Upper lobe of left lung (tissue), 6 donors: ENCODE measurements at regions not wholly inside any gene's neighbourhood (a gene's known extent, or its start where the extent isn't known, plus 50 kb on each side); places are given as distances from the start of the nearest gene placed in this dataset.

ENCODE experiments used
- ATAC-seq, 2 donors: fragments of 200-7000 bp; cut with Tn5 transposase; one replicate each; pipeline ENCODE4 v1.9.1; 2022; ENCODE audit warnings: mild to moderate bottlenecking in 2 of 2, moderate library complexity in 2 of 2; ENCODE audit not compliant: low FRiP score in 2 of 2
- DNase-seq, 2 donors: peaks; one replicate each; pipeline ENCODE4 v3.0.0-alpha.2; 2019 to 2020
- H3K27ac ChIP-seq, 4 donors: fragments of 200-600 bp; sonication (generic); one replicate each; pipeline ENCODE4 v1.5.1; 2016 to 2019
- H3K27me3 ChIP-seq, 4 donors: fragments of 200-600 bp; sonication (generic); one replicate each; pipeline ENCODE4 v1.5.1; 2017 to 2019
- H3K36me3 ChIP-seq, 4 donors: fragments of 200-600 bp; sonication (generic); one replicate each; pipeline ENCODE4 v1.5.1; 2016 to 2019
- H3K4me1 ChIP-seq, 4 donors: fragments of 200-600 bp; sonication (generic); one replicate each; pipeline ENCODE4 v1.5.1; 2018 to 2019
- H3K4me3 ChIP-seq, 4 donors: fragments of 200-600 bp; sonication (generic); one replicate each; pipeline ENCODE4 v1.5.1; 2017 to 2019; ENCODE audit warnings: mild to moderate bottlenecking in 2 of 4, moderate library complexity in 1 of 4
- H3K9me3 ChIP-seq, 4 donors: fragments of 200-600 bp; sonication (generic); one replicate each; pipeline ENCODE4 v1.5.1; 2018 to 2019
- EP300 ChIP-seq, 4 donors: sonication (generic); formaldehyde crosslinking; IDR thresholded peaks; one replicate each; pipeline ENCODE4 v1.5.1; 2017; ENCODE audit warnings: antibody characterized with exemption in 4 of 4, control low read depth in 2 of 4
- POLR2A ChIP-seq, 4 donors: fragments of 450-650 bp; IDR thresholded peaks; one replicate each; pipeline ENCODE4 v1.5.1; 2016 to 2017; ENCODE audit warnings: antibody characterized with exemption in 4 of 4, mild to moderate bottlenecking in 2 of 4
- POLR2AphosphoS5 ChIP-seq, 2 donors: sonication (generic); formaldehyde crosslinking; IDR thresholded peaks; one replicate each; pipeline ENCODE4 v1.5.1; 2017; ENCODE audit warnings: antibody characterized with exemption in 2 of 2
- WGBS, 2 donors: methylation state at CpG; one replicate each; pipeline ENCODE4 v1.1.5; 2017 to 2018; 5-methylcytosine and 5-hydroxymethylcytosine counted together
- TF ChIP-seq, protein P1 (sequence below), 6 experiments: fragments of 450-650 bp in 4 of 6; fragments of 200-600 bp in 2 of 6; sonication (generic) in 2 of 6; IDR thresholded peaks; one replicate each; pipeline ENCODE4 v1.5.1; 2016 to 2019; ENCODE audit warnings: antibody characterized with exemption in 6 of 6
- donor health status: DM: no; HTN: no; CAD: no; lungs with moderate emphysema.
- donor health status: DM: no; HTN: yes; CAD: no; lungs with severe emphysema.

DNA sequence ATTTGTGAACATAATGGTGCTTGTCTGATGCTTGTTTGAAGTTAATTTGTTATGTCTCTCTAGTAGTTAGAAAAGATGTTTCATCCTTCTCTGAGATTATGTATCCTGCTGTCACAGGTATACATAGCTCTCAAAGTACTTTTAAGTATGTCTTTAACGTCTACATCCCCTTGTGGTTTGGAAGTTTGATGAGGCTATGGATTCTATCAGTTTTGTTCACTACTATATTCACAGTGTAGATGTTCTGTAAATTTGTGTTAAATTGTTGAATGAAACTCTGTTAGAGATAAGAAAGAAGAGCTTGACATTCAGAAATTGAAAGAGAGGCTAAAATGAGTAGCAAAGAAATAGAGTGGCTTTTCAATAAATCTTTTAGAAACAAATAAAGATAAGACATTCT is 304.6 kb upstream of the MIR17HG start:
- DNase-seq = no peak
- no peaks in the 10 kb centered on the region for H3K9me3 ChIP-seq
- no peaks in the 10 kb centered on the region for H3K36me3 ChIP-seq
- ATAC-seq = no peak
- 68 to 86% methylated on average over 1 of the region's 1 CpG for WGBS, 2 donors
- no peaks in the 10 kb centered on the region for H3K4me1 ChIP-seq
- H3K4me3 ChIP-seq = no peak overlapping the region
- TF ChIP-seq, protein P1, sequence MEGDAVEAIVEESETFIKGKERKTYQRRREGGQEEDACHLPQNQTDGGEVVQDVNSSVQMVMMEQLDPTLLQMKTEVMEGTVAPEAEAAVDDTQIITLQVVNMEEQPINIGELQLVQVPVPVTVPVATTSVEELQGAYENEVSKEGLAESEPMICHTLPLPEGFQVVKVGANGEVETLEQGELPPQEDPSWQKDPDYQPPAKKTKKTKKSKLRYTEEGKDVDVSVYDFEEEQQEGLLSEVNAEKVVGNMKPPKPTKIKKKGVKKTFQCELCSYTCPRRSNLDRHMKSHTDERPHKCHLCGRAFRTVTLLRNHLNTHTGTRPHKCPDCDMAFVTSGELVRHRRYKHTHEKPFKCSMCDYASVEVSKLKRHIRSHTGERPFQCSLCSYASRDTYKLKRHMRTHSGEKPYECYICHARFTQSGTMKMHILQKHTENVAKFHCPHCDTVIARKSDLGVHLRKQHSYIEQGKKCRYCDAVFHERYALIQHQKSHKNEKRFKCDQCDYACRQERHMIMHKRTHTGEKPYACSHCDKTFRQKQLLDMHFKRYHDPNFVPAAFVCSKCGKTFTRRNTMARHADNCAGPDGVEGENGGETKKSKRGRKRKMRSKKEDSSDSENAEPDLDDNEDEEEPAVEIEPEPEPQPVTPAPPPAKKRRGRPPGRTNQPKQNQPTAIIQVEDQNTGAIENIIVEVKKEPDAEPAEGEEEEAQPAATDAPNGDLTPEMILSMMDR (IDR thresholded peaks at IDR 0.05) = no peak
- TF ChIP-seq POLR2A (IDR thresholded peaks at IDR 0.05) = no peak
- no peak for TF ChIP-seq EP300 (IDR thresholded peaks at IDR 0.05)
- no peak for TF ChIP-seq POLR2AphosphoS5 (IDR thresholded peaks at IDR 0.05)
- no peaks in the 10 kb centered on the region for H3K27me3 ChIP-seq
- H3K27ac ChIP-seq = no peak overlapping the region

DNA sequence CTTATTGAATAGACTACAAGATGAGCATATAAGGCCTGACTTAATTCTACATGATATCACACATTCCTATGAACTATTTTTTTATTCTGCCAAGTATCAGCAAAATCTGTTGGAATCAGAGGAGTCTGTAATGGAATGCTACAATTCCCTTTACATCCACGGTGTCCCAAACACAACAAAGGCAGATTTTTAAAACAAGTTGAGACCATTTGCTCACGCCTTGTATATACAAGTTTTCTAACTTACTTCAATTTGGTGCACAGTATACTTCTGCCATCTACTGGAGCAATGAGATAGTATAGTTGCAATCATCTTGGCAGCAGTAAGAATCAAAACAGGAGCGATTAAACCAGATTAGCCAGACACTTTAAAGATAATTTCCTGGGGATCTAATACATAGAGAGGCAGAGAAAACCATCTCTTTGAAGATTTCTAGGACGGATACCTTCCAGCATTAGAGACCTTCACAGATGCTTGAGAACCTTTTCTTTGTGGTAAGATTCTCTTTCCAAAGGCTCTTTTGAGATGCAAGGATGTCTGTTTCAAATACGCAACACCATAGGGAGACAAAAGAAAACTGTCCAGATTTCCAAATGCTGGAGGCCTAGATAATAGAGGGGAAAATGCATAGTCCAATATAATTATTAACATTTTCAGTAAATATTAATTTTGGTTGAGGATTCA is 302.0 kb upstream of the MIR17HG start:
- no peak for ATAC-seq
- Histone ChIP-seq H3K4me1 (no peaks in the 10 kb centered on the region), H3K27me3 (no peaks in the 10 kb centered on the region), H3K4me3 (no peak overlapping the region), H3K36me3 (no peaks in the 10 kb centered on the region), H3K9me3 (no peaks in the 10 kb centered on the region), H3K27ac (no peak overlapping the region)
- DNase-seq = no peak
- TF ChIP-seq, protein P1 (IDR thresholded peaks at IDR 0.05) = no peak
- TF ChIP-seq EP300 (IDR thresholded peaks at IDR 0.05) = no peak
- no peak for TF ChIP-seq POLR2A (IDR thresholded peaks at IDR 0.05)
- TF ChIP-seq POLR2AphosphoS5 (IDR thresholded peaks at IDR 0.05) = no peak
- 47 to 57% methylated on average over 5 of the region's 5 CpGs for WGBS, 2 donors

DNA sequence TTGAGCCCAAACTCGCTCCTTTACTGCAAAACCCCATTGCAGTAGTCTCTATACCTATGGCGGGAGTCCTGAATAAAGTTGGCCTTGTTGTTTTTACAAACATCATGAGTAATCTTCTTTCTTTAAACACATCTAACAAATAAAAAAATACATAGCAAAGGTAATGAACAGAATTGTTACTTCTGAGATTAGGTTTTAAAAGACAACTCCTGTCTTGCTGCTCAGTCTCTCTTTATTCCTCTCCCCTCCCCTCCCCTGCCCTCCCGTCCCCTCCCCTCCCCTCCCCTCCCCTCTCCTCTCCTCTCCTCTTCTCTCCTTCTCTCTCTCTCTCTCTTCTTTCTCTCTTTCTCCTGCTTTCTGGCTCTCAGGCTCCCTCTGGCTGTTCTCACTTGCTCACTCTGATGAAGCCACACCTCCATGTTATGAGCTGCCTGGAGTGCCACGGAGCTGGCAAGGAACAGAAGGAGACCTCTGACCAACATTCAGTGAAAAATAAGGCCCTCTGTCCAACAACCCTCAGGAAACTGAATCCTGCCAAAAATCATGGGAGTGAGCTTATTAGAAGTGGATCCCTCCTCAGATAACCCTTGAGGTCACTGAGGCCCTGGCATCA is 300.7 kb upstream of the MIR17HG start:
- Histone ChIP-seq H3K4me1 (no peaks in the 10 kb centered on the region), H3K27ac (no peak overlapping the region), H3K4me3 (no peak overlapping the region), H3K36me3 (no peaks in the 10 kb centered on the region), H3K27me3 (no peaks in the 10 kb centered on the region), H3K9me3 (no peaks in the 10 kb centered on the region)
- 59 to 62% methylated on average over 4 of the region's 4 CpGs for WGBS, 2 donors
- no peak for DNase-seq
- no peak for ATAC-seq
- TF ChIP-seq POLR2A (IDR thresholded peaks at IDR 0.05) (no peak), POLR2AphosphoS5 (IDR thresholded peaks at IDR 0.05) (no peak), EP300 (IDR thresholded peaks at IDR 0.05) (no peak)
- TF ChIP-seq, protein P1 (IDR thresholded peaks at IDR 0.05) = no peak

DNA sequence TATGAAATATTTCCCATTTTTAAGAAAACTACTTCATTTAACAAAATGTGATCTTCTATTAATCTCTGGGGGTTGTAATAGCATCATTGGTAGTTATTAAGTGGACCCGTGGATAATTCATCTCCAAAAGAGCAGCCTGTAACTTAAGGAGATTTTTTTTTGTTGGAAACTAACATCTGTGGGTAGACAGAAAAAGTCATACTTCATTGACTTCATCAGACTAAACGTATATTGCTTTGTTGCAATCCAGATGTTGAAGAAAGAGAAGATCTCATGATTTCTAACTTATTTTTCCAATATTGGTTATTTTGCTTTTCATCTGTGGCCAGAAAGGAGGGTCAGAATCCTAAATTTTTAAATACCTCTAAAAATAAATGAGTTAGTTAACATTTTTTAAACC is 296.5 kb upstream of the MIR17HG start:
- Histone ChIP-seq H3K27ac (no peak overlapping the region), H3K27me3 (no peaks in the 10 kb centered on the region), H3K4me3 (no peak overlapping the region), H3K36me3 (no peaks in the 10 kb centered on the region), H3K9me3 (no peaks in the 10 kb centered on the region), H3K4me1 (no peaks in the 10 kb centered on the region)
- TF ChIP-seq, protein P1 (IDR thresholded peaks at IDR 0.05) = no peak
- TF ChIP-seq POLR2A (IDR thresholded peaks at IDR 0.05) (no peak), POLR2AphosphoS5 (IDR thresholded peaks at IDR 0.05) (no peak), EP300 (IDR thresholded peaks at IDR 0.05) (no peak)
- ATAC-seq (no peak), DNase-seq (no peak)
- 70 to 79% methylated on average over 2 of the region's 2 CpGs for WGBS, 2 donors

DNA sequence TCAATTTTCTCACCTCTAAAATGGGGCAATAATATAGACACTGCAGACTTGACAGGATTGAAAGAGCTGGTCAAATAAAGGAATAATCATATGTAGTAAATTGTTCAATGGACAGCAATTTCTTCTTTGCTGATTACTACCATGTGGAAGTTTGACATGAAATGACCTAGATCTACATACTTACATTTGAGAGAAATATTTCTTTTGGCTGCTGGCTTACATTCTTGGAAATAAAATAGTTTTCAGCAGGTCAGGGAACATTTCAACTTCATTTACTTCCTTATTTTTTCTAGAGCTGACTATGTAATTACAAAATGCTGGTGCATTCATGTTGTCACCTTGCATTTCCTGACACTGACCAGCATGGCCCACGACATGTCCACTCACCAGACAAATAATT is 294.6 kb upstream of the MIR17HG start:
- 22 to 23% methylated on average over 1 of the region's 1 CpG for WGBS, 2 donors

More for the DNA sequence above, 294.6 kb upstream of the MIR17HG start:
- Histone ChIP-seq H3K36me3 (no peaks in the 10 kb centered on the region), H3K4me3 (no peak overlapping the region), H3K27ac (no peak overlapping the region), H3K4me1 (no peaks in the 10 kb centered on the region), H3K27me3 (no peaks in the 10 kb centered on the region), H3K9me3 (no peaks in the 10 kb centered on the region)
- no peak for TF ChIP-seq EP300 (IDR thresholded peaks at IDR 0.05)
- TF ChIP-seq, protein P1 (IDR thresholded peaks at IDR 0.05) = no peak
- no peak for TF ChIP-seq POLR2A (IDR thresholded peaks at IDR 0.05)
- TF ChIP-seq POLR2AphosphoS5 (IDR thresholded peaks at IDR 0.05) = no peak
- DNase-seq = no peak
- no peak for ATAC-seq
